Head of caudate nucleus (tissue), 42 donors: ENCODE measurements at regions not wholly inside any gene's neighbourhood (a gene's known extent, or its start where the extent isn't known, plus 50 kb on each side); places are given as distances from the start of the nearest gene placed in this dataset.

Source experiments
- DNase-seq, 42 donors: peaks; one replicate each; pipeline versions ENCODE4 v3.0.0 to v3.0.0-alpha.2; 2020 to 2021; ENCODE audit warnings: mixed read lengths in 7 of 42
- intact Hi-C: fragments of 100-400 bp; cut with DNase I; formaldehyde crosslinking; loops from one replicate; pipeline ENCODE4 v1.15.0; 2022

DNA sequence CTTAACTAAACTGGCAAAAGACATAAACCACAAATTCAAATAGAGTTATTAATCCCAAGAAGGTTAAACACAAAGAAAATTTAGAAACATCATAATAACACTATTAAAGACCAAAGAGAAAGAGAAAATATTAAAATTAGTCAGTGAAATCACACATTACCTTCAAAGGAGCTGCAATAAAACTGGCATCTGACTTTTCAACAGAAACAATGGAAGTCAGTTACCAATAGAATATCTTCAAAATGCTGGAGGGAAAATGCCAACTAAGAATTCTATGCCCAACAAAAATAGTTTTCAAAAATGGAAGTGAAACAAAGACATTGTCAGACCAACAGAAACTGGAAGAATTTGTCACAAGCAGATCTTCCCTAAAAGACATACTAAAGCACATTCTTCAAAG is 68.7 kb upstream of the RNF7 start:
- DNase-seq, result no peak
- intact Hi-C loops, result no loop called here

- no peak for DNase-seq
- intact Hi-C loops, result no loop called here
Measured at GRCh38 chr3:141677701-141678100, 60.4 kb upstream of the RNF7 start.

DNA sequence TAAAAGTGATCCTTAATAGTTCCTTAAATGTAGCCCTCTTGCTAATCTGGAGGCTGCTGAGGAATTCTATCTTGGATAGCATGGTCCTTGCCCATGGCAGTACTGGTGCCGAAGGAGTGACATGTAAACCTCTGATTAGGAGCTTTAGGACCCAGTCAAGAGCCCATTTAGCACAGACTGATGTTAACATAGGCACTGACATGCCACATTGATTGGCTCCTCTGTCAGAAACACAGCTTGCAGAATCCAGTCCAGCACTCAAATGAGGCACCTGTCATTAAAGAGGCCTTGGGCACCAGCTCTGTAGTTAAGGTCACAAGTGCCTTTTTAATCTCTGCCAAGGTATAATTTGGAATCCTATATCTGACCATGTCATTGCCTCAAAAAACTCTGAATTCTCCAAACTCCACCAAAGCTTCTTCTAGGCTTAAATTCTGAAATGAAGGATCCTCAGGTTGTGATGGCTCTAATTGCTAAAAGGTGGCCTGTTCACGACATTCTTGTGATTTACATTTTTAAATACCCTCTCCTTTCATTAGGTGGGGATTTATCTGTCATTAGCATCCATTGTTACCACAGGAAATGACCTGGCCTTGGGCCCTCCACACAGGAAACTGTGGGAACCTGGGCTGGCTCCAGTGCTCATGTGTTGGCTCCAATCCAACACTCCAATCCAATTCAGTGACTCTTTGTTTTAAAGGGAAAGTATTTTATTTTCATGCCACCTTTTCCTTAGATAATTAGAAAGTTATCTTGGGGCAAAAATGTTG is 57.3 kb upstream of the RNF7 start:
- DNase-seq, result no peak
- intact Hi-C loops, result no loop called here

- intact Hi-C loops, result no loop called here
- DNase-seq, result no peak
Measured at GRCh38 chr3:141681390-141681780, 56.7 kb upstream of the RNF7 start.

- intact Hi-C loops, result no loop called here
Measured at GRCh38 chr3:141682007-141682406, 56.1 kb upstream of the RNF7 start.

GRCh38 chr3:141682921-141683320 is 55.2 kb upstream of the RNF7 start:
- intact Hi-C loops, result no loop called here
- no peak for DNase-seq

More at GRCh38 chr3:141682007-141682406, 56.1 kb upstream of the RNF7 start:
- DNase-seq, result no peak

- intact Hi-C loops, result no loop called here
- DNase-seq, result no peak
Measured at GRCh38 chr3:141684758-141685157, 53.3 kb upstream of the RNF7 start.

GRCh38 chr3:141686466-141687291 is 51.4 kb upstream of the RNF7 start:
- intact Hi-C loops, result no loop called here
- peak; percentile 54 to 90 (median 81) for DNase-seq
